Spleen (tissue), 11 donors: ENCODE measurements at regions not wholly inside any gene's neighbourhood (a gene's known extent, or its start where the extent isn't known, plus 50 kb on each side); places are given as distances from the start of the nearest gene placed in this dataset.

Experiments
- DNase-seq: peaks from one replicate; pipeline ENCODE4 v3.0.0-alpha.2; 2020
- H3K27ac ChIP-seq, 8 donors: fragments of 200-600 bp; sonication (generic) in 7 of 8; 1 replicate in 4 of 8; 2 replicates in 4 of 8; pipeline versions ENCODE4 v1.5.0 to v1.8.0; 2016 to 2021; ENCODE audit warnings: inconsistent platforms in 4 of 8, mild to moderate bottlenecking in 4 of 8, moderate library complexity in 1 of 8
- H3K27me3 ChIP-seq, 7 donors: fragments of 200-600 bp; sonication (generic) in 6 of 7; replicated peaks in 1 of 7; 1 replicate in 4 of 7; 2 replicates in 3 of 7; pipeline versions ENCODE4 v1.5.0 to v1.8.0; 2016 to 2021; ENCODE audit warnings: inconsistent platforms in 3 of 7, mild to moderate bottlenecking in 1 of 7
- H3K36me3 ChIP-seq, 6 donors: fragments of 200-600 bp; sonication (generic) in 5 of 6; 1 replicate in 4 of 6; 2 replicates in 2 of 6; pipeline versions ENCODE4 v1.5.0 to v1.8.0; 2016 to 2021; ENCODE audit warnings: inconsistent platforms in 2 of 6
- H3K4me1 ChIP-seq, 6 donors: fragments of 200-600 bp; sonication (generic) in 5 of 6; 1 replicate in 3 of 6; 2 replicates in 3 of 6; pipeline versions ENCODE4 v1.5.0 to v1.8.0; 2016 to 2021; ENCODE audit warnings: inconsistent platforms in 3 of 6
- H3K4me3 ChIP-seq, 8 donors: fragments of 200-600 bp; sonication (generic) in 7 of 8; 1 replicate in 4 of 8; 2 replicates in 4 of 8; pipeline versions ENCODE4 v1.5.0 to v1.8.0; 2016 to 2021; ENCODE audit warnings: inconsistent platforms in 4 of 8, mild to moderate bottlenecking in 4 of 8, moderate library complexity in 2 of 8
- H3K9me3 ChIP-seq, 8 donors: fragments of 200-600 bp; sonication (generic) in 7 of 8; 1 replicate in 4 of 8; 2 replicates in 4 of 8; pipeline versions ENCODE4 v1.5.0 to v1.8.0; 2016 to 2021; ENCODE audit warnings: inconsistent platforms in 4 of 8
- POLR2A ChIP-seq, 3 donors: fragments of 450-650 bp; IDR thresholded peaks; one replicate each; pipeline ENCODE4 v1.5.1; 2017; ENCODE audit warnings: antibody characterized with exemption in 3 of 3, mild to moderate bottlenecking in 1 of 3
- POLR2AphosphoS5 ChIP-seq, 3 donors: sonication (generic); formaldehyde crosslinking; IDR thresholded peaks; one replicate each; pipeline ENCODE4 v1.5.1; 2017; ENCODE audit warnings: antibody characterized with exemption in 3 of 3
- WGBS, 5 donors: extraction: QIAGEN DNeasy Blood & Tissue Kit in 3 of 5; methylation state at CpG; one replicate each; pipeline versions ENCODE4 v1.1.5 to v1.1.7; 2013 to 2018; 5-methylcytosine and 5-hydroxymethylcytosine counted together
- intact Hi-C: fragments of 100-400 bp; cut with DNase I; formaldehyde crosslinking; loops from one replicate; pipeline ENCODE4 v1.15.0; 2023; ENCODE audit warnings: low total_unique reads
- TF ChIP-seq, protein P1 (sequence below), 11 experiments: fragments of 200-600 bp in 7 of 11; fragments of 450-650 bp in 4 of 11; sonication (generic) in 4 of 11; IDR thresholded peaks in 8 of 11; conservative IDR thresholded peaks in 3 of 11; 1 replicate in 7 of 11; 2 replicates in 4 of 11; pipeline versions ENCODE4 v1.4.0 to v1.8.0; 2016 to 2021; ENCODE audit warnings: antibody characterized with exemption in 11 of 11, inconsistent platforms in 4 of 11, mild to moderate bottlenecking in 1 of 11
- donor health status: healthy with polysubstance abuse.
- donor health status: DM: no; HTN: no; CAD: no; lungs with moderate emphysema.
- donor health status: DM: no; HTN: no; CAD: no.
- donor health status: Bipolar disorder and iron deficiency.
- donor health status: healthy.
- donor health status: DM: no; HTN: no; CAD: no.
- donor health status: DM: yes; HTN: yes; CAD: no.

DNA sequence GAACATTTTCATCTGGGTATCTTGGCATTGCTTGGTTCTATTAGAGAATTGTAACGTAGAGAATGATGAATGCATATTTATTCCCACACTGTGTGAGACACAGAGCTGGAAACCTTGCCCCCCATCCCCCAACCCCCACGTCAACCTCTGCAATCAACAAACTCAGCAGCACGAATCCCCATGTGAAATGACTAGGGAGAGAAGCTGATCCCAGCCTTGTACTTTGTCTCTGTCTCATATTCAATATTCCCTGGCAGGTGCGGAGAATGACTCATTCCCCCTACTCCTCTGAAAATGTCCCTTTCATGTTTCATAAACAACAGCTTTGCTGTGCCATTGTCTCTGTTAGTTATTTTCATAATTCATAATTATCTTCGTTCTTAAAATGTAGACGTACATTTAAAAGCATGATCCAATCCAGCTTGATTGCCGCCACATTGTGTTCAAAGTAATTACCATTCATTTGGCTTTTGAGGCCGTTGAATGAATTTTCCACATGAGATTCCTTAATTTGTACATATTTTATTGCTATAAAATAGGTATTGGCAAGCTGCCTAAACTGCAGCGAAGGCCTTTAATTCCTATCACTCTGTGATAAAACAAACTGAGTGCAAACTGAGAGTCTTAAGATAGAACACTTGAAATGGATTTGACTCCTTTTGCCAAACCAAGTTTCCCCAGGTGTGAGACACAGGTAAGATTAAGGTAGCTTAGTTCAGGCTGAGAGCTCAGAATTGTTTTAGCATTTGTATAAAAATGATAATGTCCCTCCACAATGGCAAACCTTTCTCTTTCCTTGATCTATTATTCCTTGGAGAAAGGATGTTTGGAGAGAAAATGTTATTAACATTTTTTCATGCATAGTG lies 920.2 kb downstream of the TYW1 start:
- H3K4me3 ChIP-seq: no peak overlapping the region
- no peak overlapping the region for H3K27ac ChIP-seq
- no peak for DNase-seq
- WGBS, 5 donors: 66 to 79% (median 76%) methylated on average over 9 of the region's 9 CpGs
- no peaks in the 10 kb centered on the region for H3K4me1 ChIP-seq
- H3K9me3 ChIP-seq: peaks cover 4 to 72% (median 47%) of the 10 kb centered on the region in 8 donors
- no peaks in the 10 kb centered on the region for H3K36me3 ChIP-seq
- H3K27me3 ChIP-seq: no peaks in the 10 kb centered on the region
- intact Hi-C loops: no loop called here
- TF ChIP-seq POLR2A (IDR thresholded peaks at IDR 0.05) (no peak), POLR2AphosphoS5 (IDR thresholded peaks at IDR 0.05) (no peak)
- TF ChIP-seq, protein P1, sequence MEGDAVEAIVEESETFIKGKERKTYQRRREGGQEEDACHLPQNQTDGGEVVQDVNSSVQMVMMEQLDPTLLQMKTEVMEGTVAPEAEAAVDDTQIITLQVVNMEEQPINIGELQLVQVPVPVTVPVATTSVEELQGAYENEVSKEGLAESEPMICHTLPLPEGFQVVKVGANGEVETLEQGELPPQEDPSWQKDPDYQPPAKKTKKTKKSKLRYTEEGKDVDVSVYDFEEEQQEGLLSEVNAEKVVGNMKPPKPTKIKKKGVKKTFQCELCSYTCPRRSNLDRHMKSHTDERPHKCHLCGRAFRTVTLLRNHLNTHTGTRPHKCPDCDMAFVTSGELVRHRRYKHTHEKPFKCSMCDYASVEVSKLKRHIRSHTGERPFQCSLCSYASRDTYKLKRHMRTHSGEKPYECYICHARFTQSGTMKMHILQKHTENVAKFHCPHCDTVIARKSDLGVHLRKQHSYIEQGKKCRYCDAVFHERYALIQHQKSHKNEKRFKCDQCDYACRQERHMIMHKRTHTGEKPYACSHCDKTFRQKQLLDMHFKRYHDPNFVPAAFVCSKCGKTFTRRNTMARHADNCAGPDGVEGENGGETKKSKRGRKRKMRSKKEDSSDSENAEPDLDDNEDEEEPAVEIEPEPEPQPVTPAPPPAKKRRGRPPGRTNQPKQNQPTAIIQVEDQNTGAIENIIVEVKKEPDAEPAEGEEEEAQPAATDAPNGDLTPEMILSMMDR (IDR thresholded peaks at IDR 0.05 in 8 of 11, conservative IDR thresholded peaks at IDR 0.05 in 3 of 11): no peak

- 88 to 94% (median 90%) methylated on average over 3 of the region's 3 CpGs for WGBS, 5 donors
Measured at GRCh38 chr7:67917437-67917755, 920.8 kb downstream of the TYW1 start.

DNA sequence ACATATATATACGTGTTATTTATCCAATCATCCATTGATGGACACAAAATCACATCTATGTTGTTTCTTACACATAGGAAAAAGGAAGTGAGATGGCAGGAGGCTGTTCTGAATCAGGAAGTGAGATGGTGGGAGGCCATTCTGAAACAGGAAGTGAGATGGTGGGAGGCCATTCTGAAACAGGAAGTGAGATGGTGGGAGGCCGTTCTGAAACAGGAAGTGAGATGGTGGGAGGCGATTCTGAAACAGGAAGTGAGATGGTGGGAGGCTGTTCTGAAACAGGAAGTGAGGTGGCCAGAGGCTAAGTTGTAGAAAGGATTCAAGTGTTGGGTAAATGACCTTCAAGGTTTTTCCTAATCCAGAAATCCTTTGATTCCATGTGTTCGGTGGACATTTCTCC lies 921.5 kb downstream of the TYW1 start:
- no peaks in the 10 kb centered on the region for H3K36me3 ChIP-seq
- 29 to 47% (median 44%) methylated on average over 4 of the region's 4 CpGs for whole genome bisulfite sequencing, 5 donors
- H3K27me3 ChIP-seq: no peaks in the 10 kb centered on the region
- TF ChIP-seq, protein P1 (IDR thresholded peaks at IDR 0.05 in 8 of 11, conservative IDR thresholded peaks at IDR 0.05 in 3 of 11): no peak
- TF ChIP-seq POLR2AphosphoS5 (IDR thresholded peaks at IDR 0.05) (no peak), POLR2A (IDR thresholded peaks at IDR 0.05) (no peak)
- DNase-seq: no peak
- H3K4me3 ChIP-seq: no peak overlapping the region
- intact Hi-C loops: no loop called here
- H3K4me1 ChIP-seq: no peaks in the 10 kb centered on the region
- peaks cover 4 to 83% (median 50%) of the 10 kb centered on the region in 8 donors for H3K9me3 ChIP-seq
- H3K27ac ChIP-seq: peak overlapping the region in 1 of 8 donors; percentile 10

More at GRCh38 chr7:67917437-67917755, 920.8 kb downstream of the TYW1 start:
- no peaks in the 10 kb centered on the region for H3K4me1 ChIP-seq
- H3K4me3 ChIP-seq: no peak overlapping the region
- H3K27me3 ChIP-seq: no peaks in the 10 kb centered on the region
- peaks cover 4 to 76% (median 47%) of the 10 kb centered on the region in 8 donors for H3K9me3 ChIP-seq
- intact Hi-C loops: no loop called here
- no peak overlapping the region for H3K27ac ChIP-seq
- DNase-seq: no peak
- H3K36me3 ChIP-seq: no peaks in the 10 kb centered on the region
- TF ChIP-seq, protein P1 (IDR thresholded peaks at IDR 0.05 in 8 of 11, conservative IDR thresholded peaks at IDR 0.05 in 3 of 11): no peak
- TF ChIP-seq POLR2AphosphoS5 (IDR thresholded peaks at IDR 0.05) (no peak), POLR2A (IDR thresholded peaks at IDR 0.05) (no peak)

- H3K9me3 ChIP-seq: peaks cover 4 to 53% (median 25%) of the 10 kb centered on the region in 8 donors
- no peaks in the 10 kb centered on the region for H3K4me1 ChIP-seq
- H3K36me3 ChIP-seq: no peaks in the 10 kb centered on the region
- no peak for TF ChIP-seq POLR2A (IDR thresholded peaks at IDR 0.05)
- 87 to 91% (median 89%) methylated on average over 3 of the region's 3 CpGs for WGBS, 5 donors
- H3K27ac ChIP-seq: no peak overlapping the region
- no peak overlapping the region for H3K4me3 ChIP-seq
- intact Hi-C loops: no loop called here
- no peaks in the 10 kb centered on the region for H3K27me3 ChIP-seq
- DNase-seq: no peak
Measured at GRCh38 chr7:67923286-67923685, 926.7 kb downstream of the TYW1 start.
